Peyer's patch (tissue), 4 donors: ENCODE measurements at regions not wholly inside any gene's neighbourhood (a gene's known extent, or its start where the extent isn't known, plus 50 kb on each side); places are given as distances from the start of the nearest gene placed in this dataset.

Experiments
- CTCF ChIP-seq, 6 experiments: fragments of 450-650 bp in 4 of 6; fragments of 200-600 bp in 2 of 6; sonication (generic) in 1 of 6; IDR thresholded peaks; one replicate each; pipeline ENCODE4 v1.5.1; 2017 to 2019; ENCODE audit warnings: antibody characterized with exemption in 6 of 6, mild to moderate bottlenecking in 3 of 6, moderate library complexity in 1 of 6
- POLR2A ChIP-seq, 2 donors: fragments of 450-650 bp; IDR thresholded peaks; one replicate each; pipeline ENCODE4 v1.5.1; 2017; ENCODE audit warnings: antibody characterized with exemption in 2 of 2, mild to moderate bottlenecking in 2 of 2, moderate library complexity in 2 of 2

GRCh38 chr16:86403085-86403484, 107.2 kb upstream of the FOXF1 start:
- no peak for TF ChIP-seq CTCF (IDR thresholded peaks at IDR 0.05)
- no peak for TF ChIP-seq POLR2A (IDR thresholded peaks at IDR 0.05)
